Cardiac fibroblast (primary cell): ENCODE measurements at regions not wholly inside any gene's neighbourhood (a gene's known extent, or its start where the extent isn't known, plus 50 kb on each side); places are given as distances from the start of the nearest gene placed in this dataset.
A peak's percentile ranks its signal among the peaks of the same experiment; 100 is the strongest.

ENCODE experiments used
- DNase-seq, 2 donors: peaks; one replicate each; pipeline versions ENCODE4 v3.0.0 to v3.0.0-alpha.2; 2010; ENCODE audit warnings: low read depth in 2 of 2
- H3K4me3 ChIP-seq, 2 donors: replicated peaks in 1 of 2; 1 replicate in 1 of 2; 2 replicates in 1 of 2; pipeline ENCODE4 v1.5.1; 2011; ENCODE audit warnings: low read depth in 2 of 2, low read length in 2 of 2, mild to moderate bottlenecking in 2 of 2, moderate library complexity in 1 of 2
- CTCF ChIP-seq: IDR thresholded peaks from one replicate; pipeline ENCODE4 v1.5.1; 2011; ENCODE audit warnings: low read depth, mild to moderate bottlenecking, low read length, inconsistent platforms

GRCh38 chr3:67808906-67809305, 154.5 kb upstream of the SUCLG2 start:
- no peak for DNase-seq
- TF ChIP-seq CTCF: no peak
- H3K4me3 ChIP-seq: no peak overlapping the region

GRCh38 chr3:67804578-67804977, 150.2 kb upstream of the SUCLG2 start:
- H3K4me3 ChIP-seq: no peak overlapping the region
- no peak for DNase-seq
- TF ChIP-seq CTCF: no peak

GRCh38 chr3:67804089-67804488, 149.7 kb upstream of the SUCLG2 start:
- TF ChIP-seq CTCF: no peak
- DNase-seq: peak; percentile 0 to 9
- no peak overlapping the region for H3K4me3 ChIP-seq

- no peak overlapping the region for H3K4me3 ChIP-seq
- DNase-seq: no peak
Observed at GRCh38 chr3:67798412-67798811, 144.0 kb upstream of the SUCLG2 start.

GRCh38 chr3:67791620-67792019, 137.2 kb upstream of the SUCLG2 start:
- DNase-seq: no peak
- no peak overlapping the region for H3K4me3 ChIP-seq
- TF ChIP-seq CTCF: no peak

More at GRCh38 chr3:67798412-67798811, 144.0 kb upstream of the SUCLG2 start:
- TF ChIP-seq CTCF: no peak

GRCh38 chr3:67790043-67790442, 135.6 kb upstream of the SUCLG2 start:
- DNase-seq: peak; percentile 55 to 73
- H3K4me3 ChIP-seq: no peak overlapping the region
- TF ChIP-seq CTCF: peak; percentile 79

- H3K4me3 ChIP-seq: no peak overlapping the region
- TF ChIP-seq CTCF: no peak
- DNase-seq: no peak
Observed at GRCh38 chr3:67788396-67788795, 134.0 kb upstream of the SUCLG2 start.
